ENCODE measurements at regions not wholly inside any gene's neighbourhood (a gene's known extent, or its start where the extent isn't known, plus 50 kb on each side); places are given as distances from the start of the nearest gene placed in this dataset.

DNA sequence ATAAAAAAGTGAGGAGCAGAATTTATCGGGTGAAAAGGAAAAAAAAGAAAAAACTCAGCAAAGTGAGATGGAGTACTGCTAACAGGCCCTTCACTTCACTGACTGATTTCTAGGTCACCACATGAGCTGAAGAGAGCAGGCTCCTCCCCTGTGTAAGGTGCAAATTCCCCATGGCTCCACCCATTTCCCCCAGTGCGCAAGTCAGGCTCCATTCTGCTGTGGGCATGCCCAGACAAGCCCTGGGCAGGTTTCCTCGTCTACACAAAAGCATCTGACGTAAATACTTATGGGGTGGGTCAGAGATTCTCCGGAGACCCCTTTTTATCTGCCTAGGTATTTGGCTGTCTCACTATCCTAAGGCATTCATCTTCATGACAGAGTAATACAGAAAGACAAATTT, 157.9 kb downstream of the MAGEB5 start:
- DNase-seq (ENCODE audit: low read depth): no peak
- H3K27me3 ChIP-seq (ENCODE audit: control insufficient read depth, insufficient read depth, low read length): no peaks in the 10 kb centered on the region
- H3K4me3 ChIP-seq (ENCODE audit: low read depth, low read length): no peak overlapping the region
- ChIA-PET POLR2A (no interaction called here), CTCF (no interaction called here)
- no peaks in the 10 kb centered on the region for H3K36me3 ChIP-seq (ENCODE audit: control insufficient read depth, insufficient read depth, low read length)
- TF ChIP-seq, protein P1, sequence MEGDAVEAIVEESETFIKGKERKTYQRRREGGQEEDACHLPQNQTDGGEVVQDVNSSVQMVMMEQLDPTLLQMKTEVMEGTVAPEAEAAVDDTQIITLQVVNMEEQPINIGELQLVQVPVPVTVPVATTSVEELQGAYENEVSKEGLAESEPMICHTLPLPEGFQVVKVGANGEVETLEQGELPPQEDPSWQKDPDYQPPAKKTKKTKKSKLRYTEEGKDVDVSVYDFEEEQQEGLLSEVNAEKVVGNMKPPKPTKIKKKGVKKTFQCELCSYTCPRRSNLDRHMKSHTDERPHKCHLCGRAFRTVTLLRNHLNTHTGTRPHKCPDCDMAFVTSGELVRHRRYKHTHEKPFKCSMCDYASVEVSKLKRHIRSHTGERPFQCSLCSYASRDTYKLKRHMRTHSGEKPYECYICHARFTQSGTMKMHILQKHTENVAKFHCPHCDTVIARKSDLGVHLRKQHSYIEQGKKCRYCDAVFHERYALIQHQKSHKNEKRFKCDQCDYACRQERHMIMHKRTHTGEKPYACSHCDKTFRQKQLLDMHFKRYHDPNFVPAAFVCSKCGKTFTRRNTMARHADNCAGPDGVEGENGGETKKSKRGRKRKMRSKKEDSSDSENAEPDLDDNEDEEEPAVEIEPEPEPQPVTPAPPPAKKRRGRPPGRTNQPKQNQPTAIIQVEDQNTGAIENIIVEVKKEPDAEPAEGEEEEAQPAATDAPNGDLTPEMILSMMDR (IDR thresholded peaks at IDR 0.05; ENCODE audit: insufficient read depth, low read depth, low read length): no peak

DNA sequence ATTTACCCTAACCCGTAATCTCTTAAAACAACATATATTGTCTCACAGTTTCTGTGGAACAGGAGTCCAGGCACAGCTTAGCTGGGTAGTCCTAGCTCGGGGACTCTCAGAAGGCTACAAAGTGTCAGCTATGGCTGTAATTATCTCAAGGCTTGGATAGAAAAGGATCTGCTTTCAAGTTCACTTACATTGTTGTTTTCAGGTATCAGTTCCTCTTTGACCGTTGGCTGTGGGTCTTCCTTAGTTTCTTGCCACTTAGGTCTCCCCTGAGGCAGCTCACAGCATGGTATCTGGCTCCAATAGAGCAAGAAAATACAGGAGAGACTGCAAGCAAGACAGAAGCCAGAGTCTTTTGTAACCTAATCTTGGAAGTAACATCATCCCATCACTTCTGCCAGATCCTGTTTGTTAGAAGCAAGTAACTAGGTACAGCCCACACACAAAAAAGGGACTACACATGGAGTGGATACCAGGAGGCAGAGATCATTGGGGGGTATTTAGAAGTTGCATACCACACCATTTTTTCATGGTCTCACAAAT, 137.0 kb downstream of the MAGEB5 start:
- H3K4me3 ChIP-seq (ENCODE audit: low read depth, low read length): no peak overlapping the region
- H3K27me3 ChIP-seq (ENCODE audit: control insufficient read depth, insufficient read depth, low read length): no peaks in the 10 kb centered on the region
- CTCF ChIA-PET: interaction anchor here (1.1 kb wide), 1 partner anchor 9 kb away, joined by 3 read pairs; no protein-coding TSS in a partner anchor
- DNase-seq (ENCODE audit: low read depth): no peak
- no peaks in the 10 kb centered on the region for H3K36me3 ChIP-seq (ENCODE audit: control insufficient read depth, insufficient read depth, low read length)
- TF ChIP-seq, protein P1 (IDR thresholded peaks at IDR 0.05; ENCODE audit: insufficient read depth, low read depth, low read length): no peak
- POLR2A ChIA-PET: no interaction called here

DNA sequence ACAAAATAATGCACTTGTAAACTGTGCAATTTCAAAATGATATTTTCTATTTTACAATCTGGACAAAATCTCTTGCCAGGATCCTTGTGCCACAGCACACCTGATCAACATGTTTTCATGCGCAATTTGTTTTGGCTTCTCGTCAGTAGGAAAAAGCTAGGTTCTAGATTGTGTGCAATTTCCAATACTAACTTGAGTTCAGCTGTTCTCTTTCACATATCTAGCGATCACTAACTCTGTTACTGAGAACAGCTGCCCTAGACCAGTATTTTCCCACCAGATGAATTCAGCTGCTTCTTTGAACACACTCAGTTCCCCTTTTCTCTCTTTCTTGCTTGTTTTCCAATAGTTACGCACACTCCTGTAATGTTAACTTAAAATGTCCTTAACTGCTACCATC, 131.2 kb downstream of the MAGEB5 start:
- Histone ChIP-seq H3K36me3 (ENCODE audit: control insufficient read depth, insufficient read depth, low read length) (no peaks in the 10 kb centered on the region), H3K27me3 (ENCODE audit: control insufficient read depth, insufficient read depth, low read length) (no peaks in the 10 kb centered on the region), H3K4me3 (ENCODE audit: low read depth, low read length) (no peak overlapping the region)
- ChIA-PET POLR2A (no interaction called here), CTCF (no interaction called here)
- TF ChIP-seq, protein P1 (IDR thresholded peaks at IDR 0.05; ENCODE audit: insufficient read depth, low read depth, low read length): no peak
- DNase-seq (ENCODE audit: low read depth): no peak

DNA sequence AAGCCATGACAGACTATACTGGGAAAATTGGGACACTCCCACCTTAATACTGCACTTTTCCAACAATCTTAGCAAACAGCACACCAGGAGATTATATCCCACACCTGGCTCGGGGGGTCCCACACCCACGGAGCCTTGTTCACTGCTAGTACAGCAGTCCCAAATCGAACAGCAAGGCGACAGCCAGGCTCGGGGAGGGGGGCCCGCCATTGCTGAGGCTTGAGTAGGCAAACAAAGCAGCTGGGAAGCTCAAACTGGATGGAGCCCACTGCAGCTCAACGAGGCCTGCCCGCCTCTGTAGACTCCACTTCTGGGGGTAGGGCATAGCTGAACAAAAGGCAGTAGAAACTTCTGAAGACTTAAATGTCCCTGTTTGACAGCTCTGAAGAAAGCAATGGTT, 118.3 kb downstream of the MAGEB5 start:
- TF ChIP-seq, protein P1 (IDR thresholded peaks at IDR 0.05; ENCODE audit: insufficient read depth, low read depth, low read length): no peak
- DNase-seq (ENCODE audit: low read depth): no peak
- CTCF ChIA-PET: no interaction called here
- POLR2A ChIA-PET: no interaction called here
- Histone ChIP-seq H3K36me3 (ENCODE audit: control insufficient read depth, insufficient read depth, low read length) (no peaks in the 10 kb centered on the region), H3K27me3 (ENCODE audit: control insufficient read depth, insufficient read depth, low read length) (no peaks in the 10 kb centered on the region), H3K4me3 (ENCODE audit: low read depth, low read length) (no peak overlapping the region)

DNA sequence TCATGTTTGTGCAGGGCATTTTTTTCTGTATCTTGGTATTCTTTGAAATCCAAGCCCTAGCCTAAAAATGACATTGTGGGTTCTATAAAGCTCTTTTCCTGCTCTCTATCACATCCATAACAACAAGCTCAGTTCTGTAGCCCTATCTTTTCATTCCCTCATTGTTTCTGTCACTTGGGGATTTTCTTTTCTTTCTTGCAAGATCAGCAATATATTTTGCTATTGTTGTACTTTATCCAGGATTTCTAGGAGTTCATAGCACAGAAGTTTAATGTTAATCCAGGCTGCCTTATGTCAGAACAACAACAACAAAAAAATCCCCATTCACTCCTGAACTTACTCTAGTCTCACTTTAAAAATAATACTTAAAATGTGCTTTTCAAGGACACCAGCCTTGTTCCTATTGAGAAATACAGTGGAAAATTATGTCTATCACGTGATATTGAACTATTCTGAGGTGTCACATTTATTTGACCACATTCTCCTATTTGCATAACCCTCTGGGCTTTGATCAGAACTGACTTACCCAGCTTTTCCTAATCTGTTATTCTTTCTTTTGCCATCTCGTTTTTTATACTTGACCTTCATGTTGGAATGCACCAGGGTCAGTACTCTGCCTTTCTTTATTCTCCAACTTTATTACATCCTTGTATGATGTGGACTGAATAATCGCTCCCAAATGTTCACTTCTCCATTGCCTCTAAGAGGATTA, 112.8 kb downstream of the MAGEB5 start:
- POLR2A ChIA-PET: no interaction called here
- Histone ChIP-seq H3K36me3 (ENCODE audit: control insufficient read depth, insufficient read depth, low read length) (no peaks in the 10 kb centered on the region), H3K4me3 (ENCODE audit: low read depth, low read length) (no peak overlapping the region), H3K27me3 (ENCODE audit: control insufficient read depth, insufficient read depth, low read length) (no peaks in the 10 kb centered on the region)
- CTCF ChIA-PET: no interaction called here
- TF ChIP-seq, protein P1 (IDR thresholded peaks at IDR 0.05; ENCODE audit: insufficient read depth, low read depth, low read length): no peak
- DNase-seq (ENCODE audit: low read depth): no peak

Data from BJ (cell line).